ENCODE measurements at regions not wholly inside any gene's neighbourhood (a gene's known extent, or its start where the extent isn't known, plus 50 kb on each side); places are given as distances from the start of the nearest gene placed in this dataset.
"Not testable (repeated sequence)": the region's sequence is repeated elsewhere in the genome, so short reads cannot be mapped to it uniquely, and the experiment has no call there.

- DNase-seq, result not testable (repeated sequence)
These were observed 51.1 kb downstream of the NBPF8 start for GRCh38 chr1:120465900-120466299.

- not testable (repeated sequence) for DNase-seq
These were observed 62.8 kb downstream of the NBPF8 start for GRCh38 chr1:120477663-120478062.

- DNase-seq, result not testable (repeated sequence)
These were observed 63.6 kb downstream of the NBPF8 start for GRCh38 chr1:120478400-120478799.

- not testable (repeated sequence) for DNase-seq
These were observed 72.7 kb downstream of the NBPF8 start for GRCh38 chr1:120487542-120487941.

GRCh38 chr1:120489217-120489616, 74.4 kb downstream of the NBPF8 start:
- not testable (repeated sequence) for DNase-seq

GRCh38 chr1:120497145-120497544, 82.3 kb downstream of the NBPF8 start:
- DNase-seq, result not testable (repeated sequence)

GRCh38 chr1:120503284-120503683, 88.4 kb downstream of the NBPF8 start:
- DNase-seq, result not testable (repeated sequence)

- not testable (repeated sequence) for DNase-seq
These were observed 91.5 kb downstream of the NBPF8 start for GRCh38 chr1:120506352-120506751.

- not testable (repeated sequence) for DNase-seq
These were observed 93.5 kb downstream of the NBPF8 start for GRCh38 chr1:120508351-120508750.

- not testable (repeated sequence) for DNase-seq
These were observed 94.4 kb downstream of the NBPF8 start for GRCh38 chr1:120509258-120509657.

GRCh38 chr1:120513099-120513498, 98.3 kb downstream of the NBPF8 start:
- DNase-seq, result not testable (repeated sequence)

- not testable (repeated sequence) for DNase-seq
These were observed 98.7 kb downstream of the NBPF8 start for GRCh38 chr1:120513531-120513930.

- DNase-seq, result not testable (repeated sequence)
These were observed 104.4 kb downstream of the NBPF8 start for GRCh38 chr1:120519196-120519595.

GRCh38 chr1:120524416-120524815, 109.6 kb downstream of the NBPF8 start:
- not testable (repeated sequence) for DNase-seq

GRCh38 chr1:120525386-120525785, 110.6 kb downstream of the NBPF8 start:
- DNase-seq, result not testable (repeated sequence)

- not testable (repeated sequence) for DNase-seq
These were observed 114.7 kb downstream of the NBPF8 start for GRCh38 chr1:120529475-120530089.

- DNase-seq, result not testable (repeated sequence)
These were observed 116.6 kb downstream of the NBPF8 start for GRCh38 chr1:120531455-120531854.

GRCh38 chr1:120534361-120535047, 119.7 kb downstream of the NBPF8 start:
- not testable (repeated sequence) for DNase-seq

- not testable (repeated sequence) for DNase-seq
These were observed 120.2 kb downstream of the NBPF8 start for GRCh38 chr1:120535052-120535451.

GRCh38 chr1:120541394-120541793, 126.6 kb downstream of the NBPF8 start:
- not testable (repeated sequence) for DNase-seq

GRCh38 chr1:120542365-120542764, 127.5 kb downstream of the NBPF8 start:
- DNase-seq, result not testable (repeated sequence)

- DNase-seq, result not testable (repeated sequence)
These were observed 128.1 kb downstream of the NBPF8 start for GRCh38 chr1:120542940-120543339.

- not testable (repeated sequence) for DNase-seq
These were observed 129.6 kb downstream of the NBPF8 start for GRCh38 chr1:120544434-120544833.

GRCh38 chr1:120550335-120550734, 135.5 kb downstream of the NBPF8 start:
- not testable (repeated sequence) for DNase-seq
